Neural crest cell (in vitro differentiated cells): ENCODE measurements at regions not wholly inside any gene's neighbourhood (a gene's known extent, or its start where the extent isn't known, plus 50 kb on each side); places are given as distances from the start of the nearest gene placed in this dataset.

Experiments used
- DNase-seq: peaks from one replicate; pipeline ENCODE4 v3.0.0; 2021; ENCODE audit warnings: low read depth, mixed read lengths, low spot score
- H3K27ac Mint-ChIP-seq: one replicate; pipeline ENCODE4 v1.8.0; 2021; ENCODE audit warnings: mild to moderate bottlenecking, mixed read lengths; ENCODE audit not compliant: unreplicated experiment
- H3K27me3 Mint-ChIP-seq: 2 replicates; pipeline ENCODE4 v1.8.0; 2021; ENCODE audit warnings: low read depth, mild to moderate bottlenecking, mixed read lengths
- H3K36me3 Mint-ChIP-seq: 2 replicates; pipeline ENCODE4 v1.8.0; 2021; ENCODE audit warnings: low read depth, mild to moderate bottlenecking, mixed read lengths
- H3K4me1 Mint-ChIP-seq: 2 replicates; pipeline ENCODE4 v1.8.0; 2021; ENCODE audit warnings: mixed read lengths
- H3K4me3 Mint-ChIP-seq: one replicate; pipeline ENCODE4 v1.8.0; 2021; ENCODE audit warnings: mild to moderate bottlenecking, mixed read lengths
- H3K9me3 Mint-ChIP-seq: 2 replicates; pipeline ENCODE4 v1.8.0; 2021; ENCODE audit warnings: mixed read lengths
- CTCF ChIP-seq: fragments of 200-600 bp; sonication (generic); conservative IDR thresholded peaks from 2 replicates; pipeline ENCODE4 v1.5.0; 2021; ENCODE audit warnings: antibody characterized with exemption, mild to moderate bottlenecking

GRCh38 chr5:159735749-159736660 is 180.3 kb upstream of the ADRA1B start:
- no peak for TF ChIP-seq CTCF
- H3K27ac Mint-ChIP-seq: no peak overlapping the region
- no peaks in the 10 kb centered on the region for H3K36me3 Mint-ChIP-seq
- peaks cover 5% of the 10 kb centered on the region for H3K27me3 Mint-ChIP-seq
- no peak overlapping the region for H3K4me3 Mint-ChIP-seq
- H3K4me1 Mint-ChIP-seq: no peaks in the 10 kb centered on the region
- no peaks in the 10 kb centered on the region for H3K9me3 Mint-ChIP-seq
- no peak for DNase-seq

GRCh38 chr5:159736844-159737243 is 179.4 kb upstream of the ADRA1B start:
- Mint-ChIP-seq H3K36me3 (no peaks in the 10 kb centered on the region), H3K9me3 (no peaks in the 10 kb centered on the region), H3K4me1 (no peaks in the 10 kb centered on the region), H3K27me3 (peaks cover 2% of the 10 kb centered on the region), H3K27ac (no peak overlapping the region), H3K4me3 (no peak overlapping the region)
- TF ChIP-seq CTCF: no peak
- no peak for DNase-seq

- no peak for DNase-seq
- peaks cover 2% of the 10 kb centered on the region for H3K27me3 Mint-ChIP-seq
- no peak overlapping the region for H3K4me3 Mint-ChIP-seq
- H3K36me3 Mint-ChIP-seq: no peaks in the 10 kb centered on the region
- no peak for TF ChIP-seq CTCF
- H3K9me3 Mint-ChIP-seq: no peaks in the 10 kb centered on the region
- H3K27ac Mint-ChIP-seq: no peak overlapping the region
- no peaks in the 10 kb centered on the region for H3K4me1 Mint-ChIP-seq
These were observed 179.0 kb upstream of the ADRA1B start for GRCh38 chr5:159737263-159737662.

DNA sequence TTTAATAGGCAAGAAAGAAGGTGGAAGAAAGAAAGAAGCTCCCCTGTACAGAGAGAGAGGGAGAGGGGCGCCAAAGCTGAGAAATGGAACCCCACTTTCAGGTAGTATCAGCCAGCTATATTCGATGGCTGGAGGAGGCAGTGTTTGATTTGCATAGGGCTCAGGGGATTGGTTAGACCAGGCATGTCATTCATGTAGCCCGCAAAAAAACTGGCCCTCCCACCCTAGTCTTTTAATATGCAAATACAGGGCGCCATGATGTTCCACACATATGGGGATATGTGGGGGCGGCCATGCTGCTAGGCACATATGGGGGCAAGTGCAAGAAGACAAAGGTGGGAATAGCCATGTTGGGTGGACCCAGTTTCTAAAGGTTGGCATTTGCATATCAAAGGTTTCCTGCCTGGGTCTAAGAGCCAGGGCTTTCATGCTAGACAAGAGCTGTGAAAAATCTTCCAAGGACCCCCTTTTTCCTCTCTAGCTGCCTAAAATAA is 174.4 kb upstream of the ADRA1B start:
- H3K27ac Mint-ChIP-seq: no peak overlapping the region
- no peaks in the 10 kb centered on the region for H3K4me1 Mint-ChIP-seq
- H3K27me3 Mint-ChIP-seq: peaks cover 2% of the 10 kb centered on the region
- no peak overlapping the region for H3K4me3 Mint-ChIP-seq
- no peak for DNase-seq
- H3K9me3 Mint-ChIP-seq: peaks cover 2% of the 10 kb centered on the region
- H3K36me3 Mint-ChIP-seq: peaks cover 2% of the 10 kb centered on the region
- no peak for TF ChIP-seq CTCF

- DNase-seq: no peak
- Mint-ChIP-seq H3K4me3 (no peak overlapping the region), H3K9me3 (peaks cover 2% of the 10 kb centered on the region), H3K36me3 (peaks cover 2% of the 10 kb centered on the region), H3K27ac (no peak overlapping the region), H3K4me1 (no peaks in the 10 kb centered on the region), H3K27me3 (peaks cover 2% of the 10 kb centered on the region)
- no peak for TF ChIP-seq CTCF
These were observed 173.0 kb upstream of the ADRA1B start for GRCh38 chr5:159743234-159743633.
